ENCODE measurements at regions not wholly inside any gene's neighbourhood (a gene's known extent, or its start where the extent isn't known, plus 50 kb on each side); places are given as distances from the start of the nearest gene placed in this dataset.

- ATAC-seq (no peak), DNase-seq (no peak)
- no peak overlapping the region for H3K4me3 ChIP-seq
- no peaks in the 10 kb centered on the region for H3K9me3 ChIP-seq
- H3K27ac ChIP-seq: peak overlapping the region in 7 of 10 donors; percentile 27 to 75 (median 69)
- WGBS, 2 donors: 76 to 88% methylated on average over 3 of the region's 3 CpGs
- peaks cover 0 to 27% (median 22%) of the 10 kb centered on the region in 9 donors for H3K4me1 ChIP-seq
- TF ChIP-seq, protein P1, sequence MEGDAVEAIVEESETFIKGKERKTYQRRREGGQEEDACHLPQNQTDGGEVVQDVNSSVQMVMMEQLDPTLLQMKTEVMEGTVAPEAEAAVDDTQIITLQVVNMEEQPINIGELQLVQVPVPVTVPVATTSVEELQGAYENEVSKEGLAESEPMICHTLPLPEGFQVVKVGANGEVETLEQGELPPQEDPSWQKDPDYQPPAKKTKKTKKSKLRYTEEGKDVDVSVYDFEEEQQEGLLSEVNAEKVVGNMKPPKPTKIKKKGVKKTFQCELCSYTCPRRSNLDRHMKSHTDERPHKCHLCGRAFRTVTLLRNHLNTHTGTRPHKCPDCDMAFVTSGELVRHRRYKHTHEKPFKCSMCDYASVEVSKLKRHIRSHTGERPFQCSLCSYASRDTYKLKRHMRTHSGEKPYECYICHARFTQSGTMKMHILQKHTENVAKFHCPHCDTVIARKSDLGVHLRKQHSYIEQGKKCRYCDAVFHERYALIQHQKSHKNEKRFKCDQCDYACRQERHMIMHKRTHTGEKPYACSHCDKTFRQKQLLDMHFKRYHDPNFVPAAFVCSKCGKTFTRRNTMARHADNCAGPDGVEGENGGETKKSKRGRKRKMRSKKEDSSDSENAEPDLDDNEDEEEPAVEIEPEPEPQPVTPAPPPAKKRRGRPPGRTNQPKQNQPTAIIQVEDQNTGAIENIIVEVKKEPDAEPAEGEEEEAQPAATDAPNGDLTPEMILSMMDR (IDR thresholded peaks at IDR 0.05): no peak
- no peaks in the 10 kb centered on the region for H3K27me3 ChIP-seq
- intact Hi-C loops (cut with DNase I): no loop called here
- no peaks in the 10 kb centered on the region for H3K36me3 ChIP-seq
Observed at GRCh38 chr10:4196183-4196582, 411.2 kb upstream of the KLF6 start.

DNA sequence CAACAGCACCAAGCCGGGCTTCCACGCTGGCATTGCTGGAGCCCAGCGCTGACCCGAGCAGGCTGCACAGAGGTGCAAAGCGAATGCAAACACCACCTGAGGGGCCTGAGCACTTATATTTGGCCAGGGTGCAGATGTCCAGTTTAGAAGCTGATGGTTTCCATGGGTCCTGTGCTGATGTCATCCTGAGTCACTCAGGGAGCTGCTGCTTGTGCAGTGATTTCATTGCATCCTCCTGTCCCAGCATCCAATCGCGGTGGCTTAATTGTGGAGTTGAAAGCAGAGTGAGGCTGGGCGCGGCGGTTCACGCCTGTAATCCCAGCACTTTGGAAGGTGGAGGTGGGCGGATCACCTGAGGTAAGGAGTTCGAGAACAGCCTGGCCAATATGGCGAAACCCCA, 410.2 kb upstream of the KLF6 start:
- DNase-seq: no peak
- WGBS, 2 donors: 97 to 98% methylated on average over 14 of the region's 14 CpGs
- no peaks in the 10 kb centered on the region for H3K27me3 ChIP-seq
- intact Hi-C loops (cut with DNase I): no loop called here
- no peak overlapping the region for H3K4me3 ChIP-seq
- H3K27ac ChIP-seq: no peak overlapping the region
- H3K9me3 ChIP-seq: no peaks in the 10 kb centered on the region
- peaks cover 0 to 27% (median 22%) of the 10 kb centered on the region in 9 donors for H3K4me1 ChIP-seq
- no peak for ATAC-seq
- H3K36me3 ChIP-seq: no peaks in the 10 kb centered on the region
- TF ChIP-seq, protein P1 (IDR thresholded peaks at IDR 0.05): no peak

- H3K27me3 ChIP-seq: no peaks in the 10 kb centered on the region
- no peaks in the 10 kb centered on the region for H3K9me3 ChIP-seq
- no peaks in the 10 kb centered on the region for H3K36me3 ChIP-seq
- H3K4me1 ChIP-seq: peaks cover 0 to 27% (median 22%) of the 10 kb centered on the region in 9 donors
- DNase-seq (no peak), ATAC-seq (no peak)
- intact Hi-C loops (cut with DNase I): no loop called here
- TF ChIP-seq, protein P1 (IDR thresholded peaks at IDR 0.05): no peak
- no peak overlapping the region for H3K4me3 ChIP-seq
- no peak overlapping the region for H3K27ac ChIP-seq
- WGBS, 2 donors: 96 to 97% methylated on average over 7 of the region's 7 CpGs
Observed at GRCh38 chr10:4194231-4194630, 409.2 kb upstream of the KLF6 start.

DNA sequence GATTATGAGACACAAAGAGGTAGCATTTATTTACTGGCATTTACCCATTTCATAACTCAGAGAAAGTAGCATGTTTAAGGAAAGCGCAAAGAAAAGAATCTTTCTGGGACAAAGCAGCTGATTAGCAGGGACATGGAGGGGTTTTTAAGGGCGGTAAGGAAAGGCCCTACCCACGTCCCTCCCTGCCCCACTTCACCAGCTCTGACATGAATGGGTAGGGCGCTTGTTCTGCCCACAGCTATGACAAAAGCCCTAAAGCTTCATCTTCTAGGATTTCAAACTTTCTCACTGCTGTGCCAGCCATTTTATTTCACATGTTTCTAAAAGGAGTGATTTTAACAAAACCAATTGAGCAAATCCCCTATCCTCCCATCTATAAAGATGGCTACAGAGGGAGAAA, 406.9 kb upstream of the KLF6 start:
- ATAC-seq (no peak), DNase-seq (no peak)
- no peak overlapping the region for H3K4me3 ChIP-seq
- H3K27ac ChIP-seq: no peak overlapping the region
- H3K9me3 ChIP-seq: no peaks in the 10 kb centered on the region
- TF ChIP-seq, protein P1 (IDR thresholded peaks at IDR 0.05): no peak
- WGBS, 2 donors: 89 to 100% methylated on average over 4 of the region's 4 CpGs
- intact Hi-C loops (cut with DNase I): no loop called here
- H3K4me1 ChIP-seq: peaks cover 0 to 12% (median 10%) of the 10 kb centered on the region in 9 donors
- H3K27me3 ChIP-seq: no peaks in the 10 kb centered on the region
- H3K36me3 ChIP-seq: no peaks in the 10 kb centered on the region
